ENCODE measurements at regions not wholly inside any gene's neighbourhood (a gene's known extent, or its start where the extent isn't known, plus 50 kb on each side); places are given as distances from the start of the nearest gene placed in this dataset.

GRCh38 chr18:65326805-65327204 lies 424.0 kb upstream of the CDH7 start:
- H3K27me3 ChIP-seq (ENCODE audit: low read length), result no peaks in the 10 kb centered on the region
- H4K20me1 ChIP-seq (ENCODE audit: low read depth, low read length), result no peaks in the 10 kb centered on the region
- H3K9ac ChIP-seq (ENCODE audit: low read length), result no peak overlapping the region
- no peak overlapping the region for H3K27ac ChIP-seq (ENCODE audit: low read depth, low read length)
- no peaks in the 10 kb centered on the region for H3F3A ChIP-seq (ENCODE audit: insufficient read depth)
- no peak overlapping the region for H2AFZ ChIP-seq (ENCODE audit: low read depth, low read length, severe bottlenecking)
- H3K79me2 ChIP-seq (ENCODE audit: insufficient read depth, low read length), result no peaks in the 10 kb centered on the region
- H3K36me3 ChIP-seq (ENCODE audit: low read length), result no peaks in the 10 kb centered on the region
- no peak overlapping the region for H3K4me2 ChIP-seq (ENCODE audit: low read depth, low read length, poor library complexity, severe bottlenecking)
- no peaks in the 10 kb centered on the region for H3K9me2 ChIP-seq (replicated peaks; ENCODE audit: insufficient read depth, low read length)
- TF ChIP-seq EZH2phosphoT487 (conservative IDR thresholded peaks at IDR 0.05; ENCODE audit: low read length), result no peak
- no peak for TF ChIP-seq CTCF (IDR thresholded peaks at IDR 0.05; ENCODE audit: insufficient read depth, low read length, poor library complexity, severe bottlenecking)
- H3K4me3 ChIP-seq (ENCODE audit: insufficient read depth, low read length, poor library complexity, severe bottlenecking), result no peak overlapping the region
- no peaks in the 10 kb centered on the region for H3K9me3 ChIP-seq (ENCODE audit: insufficient read depth, low read length)

GRCh38 chr18:65322895-65323294 lies 427.9 kb upstream of the CDH7 start:
- H3K4me3 ChIP-seq (ENCODE audit: insufficient read depth, low read length, poor library complexity, severe bottlenecking), result no peak overlapping the region
- no peaks in the 10 kb centered on the region for H3K9me3 ChIP-seq (ENCODE audit: insufficient read depth, low read length)
- H3K4me2 ChIP-seq (ENCODE audit: low read depth, low read length, poor library complexity, severe bottlenecking), result no peak overlapping the region

GRCh38 chr18:65298422-65298821 lies 452.4 kb upstream of the CDH7 start:
- Histone ChIP-seq H3K27me3 (ENCODE audit: low read length) (no peaks in the 10 kb centered on the region), H3K9ac (ENCODE audit: low read length) (no peak overlapping the region), H3F3A (ENCODE audit: insufficient read depth) (no peaks in the 10 kb centered on the region), H3K9me3 (ENCODE audit: insufficient read depth, low read length) (no peaks in the 10 kb centered on the region), H3K9me2 (replicated peaks; ENCODE audit: insufficient read depth, low read length) (no peaks in the 10 kb centered on the region), H3K4me2 (ENCODE audit: low read depth, low read length, poor library complexity, severe bottlenecking) (no peak overlapping the region), H4K20me1 (ENCODE audit: low read depth, low read length) (no peaks in the 10 kb centered on the region; the same call in 1 of the 2 replicates), H3K4me3 (ENCODE audit: insufficient read depth, low read length, poor library complexity, severe bottlenecking) (no peak overlapping the region), H3K27ac (ENCODE audit: low read depth, low read length) (no peak overlapping the region), H2AFZ (ENCODE audit: low read depth, low read length, severe bottlenecking) (no peak overlapping the region), H3K79me2 (ENCODE audit: insufficient read depth, low read length) (no peaks in the 10 kb centered on the region), H3K36me3 (ENCODE audit: low read length) (no peaks in the 10 kb centered on the region)
- TF ChIP-seq CTCF (IDR thresholded peaks at IDR 0.05; ENCODE audit: insufficient read depth, low read length, poor library complexity, severe bottlenecking) (no peak), EZH2phosphoT487 (conservative IDR thresholded peaks at IDR 0.05; ENCODE audit: low read length) (no peak)

More at GRCh38 chr18:65322895-65323294, 427.9 kb upstream of the CDH7 start:
- Histone ChIP-seq H3F3A (ENCODE audit: insufficient read depth) (no peaks in the 10 kb centered on the region), H3K9me2 (replicated peaks; ENCODE audit: insufficient read depth, low read length) (no peaks in the 10 kb centered on the region), H3K27me3 (ENCODE audit: low read length) (no peaks in the 10 kb centered on the region), H3K36me3 (ENCODE audit: low read length) (no peaks in the 10 kb centered on the region), H3K79me2 (ENCODE audit: insufficient read depth, low read length) (no peaks in the 10 kb centered on the region), H4K20me1 (ENCODE audit: low read depth, low read length) (no peaks in the 10 kb centered on the region), H3K27ac (ENCODE audit: low read depth, low read length) (no peak overlapping the region), H2AFZ (ENCODE audit: low read depth, low read length, severe bottlenecking) (no peak overlapping the region), H3K9ac (ENCODE audit: low read length) (no peak overlapping the region)
- TF ChIP-seq EZH2phosphoT487 (conservative IDR thresholded peaks at IDR 0.05; ENCODE audit: low read length), result no peak
- no peak for TF ChIP-seq CTCF (IDR thresholded peaks at IDR 0.05; ENCODE audit: insufficient read depth, low read length, poor library complexity, severe bottlenecking)

Data from SU-DHL-6 (cell line).